Kidney tubule cell (primary cell): ENCODE measurements at regions not wholly inside any gene's neighbourhood (a gene's known extent, or its start where the extent isn't known, plus 50 kb on each side); places are given as distances from the start of the nearest gene placed in this dataset.
A peak's percentile ranks its signal among the peaks of the same experiment; 100 is the strongest.
"Not testable (repeated sequence)": the region's sequence is repeated elsewhere in the genome, so short reads cannot be mapped to it uniquely, and the experiment has no call there.

Experiments used
- DNase-seq: peaks from one replicate; pipeline ENCODE4 v3.0.0-alpha.2; 2018; ENCODE audit warnings: low spot score

DNA sequence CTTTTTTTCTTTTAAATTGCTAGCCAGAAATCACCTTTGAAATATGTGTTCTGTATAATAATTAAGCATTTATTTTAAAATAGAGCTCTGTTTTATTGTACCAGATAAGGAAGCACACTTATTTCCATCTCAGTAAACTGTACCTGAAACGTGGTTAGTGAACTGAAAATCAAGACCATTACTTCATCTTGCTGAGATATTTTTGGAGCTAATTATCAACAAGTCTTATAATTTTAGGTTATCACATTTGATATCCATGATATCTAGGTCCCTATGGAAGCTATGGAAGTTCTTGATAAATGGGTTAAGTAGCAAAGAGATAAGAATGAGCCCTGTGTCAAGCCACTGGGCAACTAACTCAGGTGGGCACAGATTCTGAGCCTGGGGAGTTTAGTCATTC lies 187.2 kb downstream of the NFKBIZ start:
- no peak for DNase-seq

DNA sequence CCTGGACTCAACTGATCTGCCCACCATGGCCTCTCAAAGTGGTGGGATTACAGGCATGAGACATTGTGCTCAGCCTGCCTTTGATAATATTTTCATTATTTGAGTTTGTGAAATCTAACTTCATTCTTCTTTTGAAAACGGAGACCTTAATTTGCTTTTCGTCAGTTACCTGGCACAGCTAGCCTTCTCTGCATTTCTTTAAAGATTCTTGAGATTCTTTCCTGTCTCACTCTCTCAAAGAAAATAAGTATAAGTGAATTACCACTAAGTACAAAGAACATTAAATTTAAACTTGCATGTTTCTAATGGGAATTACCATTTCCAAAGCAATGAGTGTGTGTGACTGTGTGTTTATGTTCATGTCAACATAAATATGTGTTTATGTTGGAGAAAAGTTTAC lies 187.9 kb downstream of the NFKBIZ start:
- no peak for DNase-seq

DNA sequence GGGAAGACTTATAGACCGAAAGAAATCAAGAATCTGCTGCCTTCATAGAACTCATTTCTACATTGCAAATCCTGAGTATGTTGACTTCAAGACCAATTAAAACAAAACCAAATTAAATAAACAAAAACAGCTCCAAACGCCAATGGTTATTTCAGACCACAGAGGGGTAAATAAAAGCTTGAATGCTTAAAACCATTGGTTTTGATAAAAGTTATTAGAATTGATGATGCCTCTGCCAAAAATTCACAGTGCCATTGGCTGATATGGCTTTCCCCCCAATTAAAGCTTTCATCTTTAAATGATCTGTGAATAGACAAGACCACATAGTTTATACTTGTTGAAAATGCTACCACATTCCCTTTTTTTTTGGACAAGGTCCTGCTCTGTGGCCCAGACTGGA lies 188.5 kb downstream of the NFKBIZ start:
- no peak for DNase-seq

DNA sequence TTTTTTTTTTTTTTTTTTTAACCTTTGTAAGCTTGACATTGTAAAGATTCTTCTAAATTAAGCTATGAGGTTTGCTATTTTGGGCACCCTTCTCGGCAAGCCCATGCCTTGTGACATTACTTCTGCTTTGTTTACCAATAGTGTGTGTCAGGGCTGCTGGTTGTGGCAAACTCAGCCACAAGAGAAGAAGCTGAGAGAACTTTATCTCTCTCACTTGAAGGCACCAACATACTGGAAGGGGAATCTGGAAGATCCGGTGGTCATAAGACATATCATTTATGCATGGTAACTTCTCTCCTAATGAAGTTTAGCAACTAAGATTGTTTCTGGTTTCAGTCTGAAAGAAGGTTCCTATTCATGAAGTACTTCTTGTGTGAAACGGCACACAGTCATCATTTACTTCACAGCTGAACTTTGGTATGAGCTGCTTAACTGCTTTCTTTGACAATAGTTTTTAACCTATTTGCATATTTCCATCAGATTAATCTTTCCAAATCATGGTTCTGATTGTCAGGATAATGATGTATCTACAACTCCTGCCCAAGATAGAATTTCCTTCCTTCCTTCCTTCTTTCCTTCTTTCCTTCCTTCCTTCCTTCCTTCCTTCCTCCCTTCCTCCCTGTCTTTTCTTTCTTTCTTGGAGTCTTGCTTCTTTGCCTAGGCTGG lies 189.3 kb downstream of the NFKBIZ start:
- DNase-seq, result no peak

DNA sequence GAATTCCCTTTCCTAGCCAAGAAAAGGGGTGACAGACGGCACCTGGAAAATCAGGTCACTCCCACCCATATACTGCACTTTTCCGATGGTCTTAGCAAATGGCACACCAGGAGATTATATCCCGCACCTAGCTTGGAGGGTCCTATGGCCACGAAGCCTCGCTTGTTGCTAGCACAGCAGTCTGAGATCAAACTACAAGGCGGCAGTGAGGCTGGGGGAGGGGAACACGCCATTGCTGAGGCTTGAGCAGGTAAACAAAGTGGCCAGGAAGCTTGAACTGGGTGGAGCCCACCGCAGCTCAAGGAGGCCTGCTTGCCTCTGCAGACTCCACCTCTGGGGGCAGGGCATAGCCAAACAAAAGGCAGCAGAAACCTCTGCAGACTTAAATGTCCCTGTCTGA lies 190.8 kb downstream of the NFKBIZ start:
- DNase-seq, result not testable (repeated sequence)

DNA sequence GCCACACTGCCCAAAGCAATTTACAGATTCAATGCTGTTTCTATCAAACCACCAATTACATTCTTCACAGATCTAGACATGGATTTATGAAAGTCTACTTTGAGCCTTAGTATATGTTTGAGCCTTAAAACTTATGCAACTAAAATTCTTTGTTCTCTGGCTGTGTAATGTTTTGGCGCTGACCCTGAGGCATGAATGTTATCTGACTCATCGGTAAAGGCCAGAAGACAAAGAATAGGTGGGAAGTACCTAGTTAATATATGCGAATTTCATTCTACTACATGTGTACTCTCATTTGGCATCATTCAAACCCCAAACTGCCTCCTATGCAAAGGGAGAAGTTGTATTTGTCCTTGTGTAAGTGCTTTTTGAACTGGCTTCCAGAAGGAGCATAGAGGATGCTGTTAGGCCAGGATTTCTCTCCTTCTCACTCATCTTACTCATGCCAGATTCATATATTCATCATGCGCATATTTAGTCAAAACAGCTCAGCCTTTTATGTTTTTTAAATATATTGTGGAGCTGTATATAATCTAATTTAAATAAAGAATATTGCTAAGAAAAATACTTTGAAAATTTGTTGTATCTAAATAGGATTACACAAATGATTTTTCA lies 204.2 kb downstream of the NFKBIZ start:
- peak; percentile 88 for DNase-seq

DNA sequence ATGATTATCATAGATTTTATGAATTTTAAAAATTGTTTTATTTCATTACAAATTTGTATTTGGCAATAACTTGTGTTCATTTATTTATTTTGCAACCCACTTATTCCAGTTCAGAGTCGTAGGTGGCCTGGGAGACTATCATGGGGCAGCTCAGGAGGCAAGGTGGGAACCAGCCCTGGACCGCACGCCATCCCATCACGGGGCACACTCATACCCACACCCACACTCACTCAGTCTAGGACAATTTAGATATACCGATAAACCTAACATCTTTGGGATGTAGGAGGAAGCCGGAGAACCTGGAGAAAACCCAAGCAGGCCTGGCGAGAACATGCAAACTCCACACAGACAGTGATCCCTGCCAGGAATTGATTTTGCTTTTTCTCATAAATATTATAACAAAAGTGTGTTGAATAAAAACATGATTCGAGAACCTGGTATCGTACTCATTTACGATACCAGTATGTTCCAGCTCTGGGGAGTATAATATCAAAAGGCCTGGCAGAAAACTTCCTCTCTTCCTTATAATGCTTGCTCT lies 205.3 kb downstream of the NFKBIZ start:
- no peak for DNase-seq

DNA sequence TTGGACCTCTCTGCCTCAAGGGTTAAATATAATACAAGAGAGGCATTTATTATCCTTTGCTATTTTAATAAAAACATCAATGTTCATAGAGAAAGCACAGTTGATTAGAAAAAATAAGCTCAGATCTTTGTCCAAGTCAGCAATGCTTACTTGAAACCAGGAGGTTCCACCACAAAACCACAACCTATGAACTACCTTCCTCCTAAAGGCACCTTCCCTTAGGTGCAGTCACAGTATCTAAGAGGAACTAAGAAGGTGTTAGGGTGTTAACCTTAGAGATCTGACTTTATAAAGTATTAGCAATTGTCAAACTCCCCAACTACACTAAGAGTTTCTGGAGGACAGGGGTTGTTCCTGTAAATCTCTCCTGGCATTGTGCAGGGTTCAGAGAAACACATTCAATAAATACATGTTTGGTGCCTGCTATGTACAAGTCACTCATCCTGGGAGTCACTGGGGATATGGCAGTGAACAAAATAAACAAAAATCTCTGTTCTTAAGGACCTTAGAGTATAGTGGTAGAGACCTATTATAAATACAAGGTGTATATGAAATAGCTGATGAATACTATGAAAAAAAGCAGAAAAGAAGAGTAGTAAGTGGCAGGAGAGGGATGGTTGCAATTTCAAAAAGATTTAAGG lies 208.6 kb downstream of the NFKBIZ start:
- peak; percentile 48 for DNase-seq

DNA sequence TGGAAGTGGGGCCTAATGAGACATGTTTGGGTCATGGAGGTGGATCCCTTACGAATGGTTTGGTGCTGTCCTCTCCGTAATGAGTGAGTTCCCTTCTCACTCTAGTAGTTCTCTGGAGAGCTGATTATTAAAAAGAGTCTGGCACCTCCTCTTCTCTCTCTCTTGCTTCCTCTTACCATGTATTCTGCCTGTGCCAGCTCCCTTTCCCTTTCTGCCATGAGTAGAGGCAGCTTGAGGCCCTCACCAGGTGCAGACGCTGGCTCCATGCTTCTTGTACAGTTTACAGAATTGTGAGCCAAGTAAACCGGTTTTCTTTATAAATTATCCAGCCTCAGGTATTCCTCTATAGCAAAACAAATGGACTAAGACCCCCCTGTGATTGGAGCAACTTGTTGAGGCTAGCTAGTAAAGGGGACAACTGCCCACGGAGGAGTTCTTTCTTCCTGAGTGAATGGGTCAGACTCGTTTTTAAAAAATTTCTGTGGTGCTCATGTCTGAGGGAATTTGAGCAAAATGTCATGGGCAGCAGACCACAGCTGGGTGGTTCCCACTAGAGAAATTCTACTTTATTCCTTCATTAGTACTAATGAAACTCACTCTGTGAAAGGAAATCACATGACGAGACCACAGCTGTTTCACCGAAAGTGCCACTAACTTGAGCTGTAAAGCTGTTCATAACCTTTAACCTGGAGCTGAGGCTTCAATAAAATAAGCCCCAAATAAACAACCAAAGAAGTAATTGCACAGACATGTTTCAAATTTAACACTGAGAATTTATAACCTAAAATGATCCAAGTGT lies 210.0 kb downstream of the NFKBIZ start:
- no peak for DNase-seq

DNA sequence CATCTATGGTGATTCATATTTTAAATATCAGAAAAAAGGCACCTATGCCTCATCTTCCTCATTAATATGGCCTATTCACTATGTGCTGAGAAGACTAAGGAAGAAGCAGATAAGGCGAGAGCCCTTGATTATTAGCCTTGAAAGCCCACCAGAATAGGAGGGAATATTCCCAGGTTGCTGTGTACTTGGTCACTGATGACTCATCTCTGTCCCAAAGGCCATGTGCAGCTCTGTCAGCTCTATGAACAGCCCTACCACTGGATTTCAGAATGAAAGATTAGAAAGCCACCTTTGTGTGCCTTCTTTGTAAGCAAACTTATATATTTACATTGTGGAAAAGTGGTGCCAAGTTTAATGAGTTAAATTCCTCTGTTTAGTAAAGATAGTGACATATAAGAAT lies 211.5 kb downstream of the NFKBIZ start:
- DNase-seq, result peak; percentile 59

DNA sequence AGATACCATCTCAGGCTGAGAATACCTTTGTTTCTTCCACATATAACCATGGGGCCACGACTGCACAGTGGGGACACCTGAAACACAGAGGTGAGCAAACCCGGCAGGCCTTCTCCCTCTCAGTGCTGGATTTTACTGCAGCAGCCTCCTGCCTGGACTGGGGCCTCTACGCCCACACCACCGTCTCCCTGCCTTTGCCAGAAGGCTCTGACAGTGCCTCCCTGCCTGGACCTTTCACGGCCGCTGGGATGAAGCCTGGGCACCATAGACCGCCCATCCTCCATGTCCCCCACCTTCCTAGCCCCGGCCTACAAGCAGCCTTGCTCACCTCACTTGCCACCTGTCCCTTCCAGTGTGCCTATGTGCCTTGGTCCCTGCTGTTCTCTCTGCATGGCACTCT lies 214.3 kb downstream of the NFKBIZ start:
- no peak for DNase-seq

DNA sequence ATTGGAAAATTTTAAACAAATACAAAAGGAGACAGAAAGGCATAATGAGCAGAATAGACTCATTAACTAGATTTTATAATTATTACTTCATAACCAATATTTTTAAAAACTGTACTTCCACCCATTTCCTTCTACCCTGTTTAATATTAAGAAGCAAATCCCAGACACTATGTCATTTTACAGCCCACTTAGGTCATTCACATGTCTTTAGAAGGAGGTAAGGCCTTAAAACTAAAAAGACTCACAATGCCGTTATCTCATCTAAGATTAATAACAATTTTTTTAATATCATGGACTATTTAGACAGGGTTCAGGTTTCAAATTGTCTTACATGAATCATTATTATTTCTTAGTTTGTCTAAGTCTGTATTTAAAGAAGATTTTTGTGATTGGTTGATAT lies 217.2 kb downstream of the NFKBIZ start:
- DNase-seq, result peak; percentile 61

DNA sequence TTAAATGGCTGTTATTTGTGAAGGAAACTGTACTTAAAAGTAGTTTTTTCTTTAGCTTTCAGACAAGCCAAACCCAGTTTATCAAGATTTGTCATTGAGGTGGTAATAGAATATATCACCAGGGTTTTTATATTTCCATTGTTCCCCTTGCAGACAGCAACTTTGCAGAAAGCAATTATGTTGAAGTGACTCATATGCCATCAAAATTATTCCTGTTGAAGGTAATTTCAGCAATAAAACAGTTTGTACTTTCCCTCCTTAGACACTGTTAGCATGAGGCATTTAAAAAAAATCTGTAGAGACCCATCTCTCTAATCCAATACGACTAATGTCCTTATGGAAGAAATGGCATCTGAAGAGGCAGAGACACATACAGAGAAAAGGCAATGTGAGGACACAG lies 219.0 kb downstream of the NFKBIZ start:
- DNase-seq, result peak; percentile 81

DNA sequence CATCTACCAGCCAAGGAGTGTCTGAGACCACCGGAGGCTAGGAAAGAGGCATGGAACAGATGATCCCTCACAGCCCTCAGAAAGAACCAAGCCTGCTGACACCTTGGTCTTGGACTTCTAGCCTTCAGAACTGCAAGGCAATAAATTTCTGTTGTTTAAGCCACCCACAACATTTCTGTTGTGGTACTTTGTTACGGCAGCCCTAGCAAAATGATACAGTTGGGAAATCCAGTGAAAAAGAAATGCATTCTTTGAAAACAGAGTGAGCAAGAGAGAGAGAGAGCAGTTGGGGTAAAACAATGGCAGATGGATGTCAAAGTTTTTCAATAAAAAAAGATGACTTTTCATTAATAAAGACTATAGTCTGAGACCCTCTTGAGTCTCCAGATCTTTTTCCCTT lies 219.4 kb downstream of the NFKBIZ start:
- DNase-seq, result no peak

DNA sequence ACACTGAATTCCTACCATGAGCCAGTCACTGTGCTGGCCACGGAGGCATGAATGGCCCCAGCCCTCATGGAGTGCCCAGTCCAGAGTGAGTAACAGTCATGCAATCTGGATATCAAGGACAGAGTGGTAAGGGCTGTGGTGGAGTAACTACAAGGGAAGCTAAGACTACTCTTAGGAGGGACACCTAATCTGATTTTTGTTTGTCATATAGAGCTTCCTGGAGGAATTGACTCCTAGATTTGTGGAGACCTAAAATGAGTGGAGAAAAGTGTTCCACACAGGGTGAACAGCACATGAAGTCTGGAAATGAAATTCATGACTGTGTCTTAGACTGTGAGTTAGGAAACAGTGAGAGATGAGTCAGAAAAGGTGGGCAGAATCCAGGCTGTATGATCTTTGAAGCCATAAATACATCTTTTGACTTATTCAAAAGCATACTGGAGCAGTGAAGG lies 219.9 kb downstream of the NFKBIZ start:
- DNase-seq, result peak; percentile 81

DNA sequence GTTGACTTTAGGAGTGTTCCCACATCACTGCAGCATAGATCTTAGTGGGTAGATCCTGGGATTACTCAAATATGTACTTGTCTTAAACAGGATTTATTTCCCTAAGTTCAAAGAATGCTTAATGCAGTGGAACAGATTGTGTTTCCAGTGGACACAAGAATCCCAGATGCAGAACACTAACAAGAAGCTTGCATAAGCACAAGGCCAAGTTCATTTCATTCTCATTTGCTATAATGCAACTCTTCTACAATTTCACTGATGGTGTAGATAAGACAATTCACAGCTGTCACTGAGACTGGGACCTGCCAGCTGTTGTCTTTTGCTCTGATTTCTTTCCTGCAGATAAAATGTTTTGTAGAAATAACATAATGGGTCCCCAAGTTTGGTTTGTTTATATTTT lies 225.6 kb downstream of the NFKBIZ start:
- no peak for DNase-seq

DNA sequence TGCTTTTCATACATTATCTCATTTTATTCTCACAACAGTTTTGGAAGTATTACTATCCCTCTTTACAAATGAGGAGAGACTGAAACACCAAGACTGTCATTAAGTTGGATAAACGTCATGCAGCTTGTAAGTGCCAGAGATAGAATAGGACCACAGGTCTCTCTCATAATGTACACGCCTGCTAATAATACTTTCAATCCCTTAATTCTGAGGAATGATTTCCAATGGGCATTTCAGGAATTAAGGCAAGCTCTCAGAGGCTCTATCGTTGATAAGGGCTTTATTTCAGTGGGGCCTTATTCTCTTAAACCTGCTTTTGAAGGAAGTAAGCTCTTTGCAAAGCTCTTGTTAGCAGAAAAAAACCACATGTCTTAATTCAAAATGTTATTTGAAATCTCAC lies 229.1 kb downstream of the NFKBIZ start:
- DNase-seq, result no peak

DNA sequence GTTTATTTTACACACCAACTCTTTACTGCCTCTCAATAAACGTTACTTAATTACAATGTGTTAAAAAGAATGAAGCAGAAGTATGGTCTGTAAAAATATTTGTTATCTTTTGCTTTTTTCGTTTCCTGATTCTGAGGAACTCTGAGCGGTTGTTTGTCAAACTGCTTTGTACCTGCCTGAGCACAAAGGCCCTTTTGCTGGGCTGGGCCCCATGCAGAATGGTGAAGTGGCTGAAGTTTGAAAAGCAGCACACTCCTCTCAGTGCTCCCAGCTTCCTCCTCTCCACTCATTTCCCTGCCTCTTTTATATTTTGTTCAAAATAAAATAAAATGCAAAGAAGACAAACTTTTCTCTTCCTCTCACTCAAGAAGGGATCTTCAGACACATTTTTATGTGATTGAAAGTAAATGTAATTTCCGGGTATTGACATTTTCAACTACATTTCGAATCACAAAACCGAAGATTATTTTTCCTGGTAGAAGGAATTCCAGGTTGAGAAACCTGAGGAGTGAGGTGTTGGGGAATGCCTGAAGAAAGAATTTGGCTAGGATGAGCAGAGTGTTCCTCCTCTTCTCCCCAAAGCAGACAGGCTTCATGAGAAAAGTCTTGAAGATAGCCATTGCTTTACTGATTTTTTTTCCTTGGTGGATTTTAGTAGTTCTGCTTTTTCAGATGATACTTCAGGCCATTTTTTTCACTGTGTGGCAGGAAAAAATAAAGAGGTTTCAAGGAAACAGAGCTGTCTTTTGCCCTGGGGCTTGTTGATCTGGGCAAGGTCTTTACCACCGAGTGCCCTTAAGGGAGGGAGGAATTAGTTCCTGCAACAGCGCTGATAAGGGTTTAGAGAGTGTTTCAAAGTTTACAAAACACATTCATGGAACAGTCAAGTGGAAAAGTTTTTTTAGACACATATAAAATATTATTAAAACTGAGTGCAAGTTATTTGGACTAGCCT lies 229.8 kb downstream of the NFKBIZ start:
- DNase-seq, result no peak

DNA sequence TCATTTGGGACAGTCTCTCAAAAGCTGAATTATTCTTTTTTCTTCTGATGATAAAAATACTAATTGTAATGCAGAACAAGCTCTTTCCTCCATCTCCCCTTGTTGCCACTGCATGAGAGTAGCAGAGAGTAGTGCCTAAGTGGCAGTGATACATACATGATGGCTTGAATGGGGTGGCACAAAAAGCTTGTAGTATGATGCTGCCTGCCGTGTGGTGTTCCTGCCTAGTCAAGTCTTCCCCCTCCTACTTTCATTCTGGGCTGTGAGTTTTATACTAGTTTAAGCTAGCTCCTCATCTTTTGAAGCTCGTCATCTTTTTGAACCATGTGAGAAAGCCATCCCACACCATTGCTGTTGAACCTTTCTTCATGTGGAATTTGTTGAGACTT lies 230.5 kb downstream of the NFKBIZ start:
- DNase-seq, result no peak

DNA sequence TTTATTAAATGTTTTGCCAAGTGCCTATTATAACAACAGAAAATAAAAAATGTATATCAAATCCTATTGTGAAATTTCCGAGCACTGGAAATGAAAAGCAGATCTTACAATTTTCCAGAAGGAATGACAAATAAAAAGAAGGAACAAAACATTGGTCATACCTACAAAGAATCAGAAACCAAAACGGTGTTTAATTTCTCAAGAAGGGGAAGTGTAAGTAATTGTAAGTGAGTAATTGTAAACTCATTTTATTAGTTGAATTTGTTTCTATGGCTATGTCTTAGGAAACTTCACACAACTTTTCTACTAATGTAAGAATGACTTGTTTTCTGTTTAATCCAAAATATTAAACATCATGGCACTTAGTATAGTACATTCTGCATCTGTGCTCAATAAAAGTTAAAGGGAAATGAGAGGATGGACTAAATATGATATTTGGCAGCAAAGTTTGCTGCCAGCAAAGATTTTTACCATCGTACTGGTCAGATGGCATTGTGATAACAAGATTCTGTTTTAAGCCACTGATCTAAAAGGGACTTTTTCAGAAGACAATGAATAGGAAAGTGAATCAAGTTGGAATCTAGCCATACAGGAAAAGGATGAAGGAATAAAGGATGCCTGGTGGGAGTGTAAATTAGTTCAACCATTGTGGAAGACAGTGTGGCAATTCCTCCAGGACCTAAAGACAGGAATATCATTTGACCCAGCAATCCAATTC lies 232.4 kb downstream of the NFKBIZ start:
- DNase-seq, result peak; percentile 36

DNA sequence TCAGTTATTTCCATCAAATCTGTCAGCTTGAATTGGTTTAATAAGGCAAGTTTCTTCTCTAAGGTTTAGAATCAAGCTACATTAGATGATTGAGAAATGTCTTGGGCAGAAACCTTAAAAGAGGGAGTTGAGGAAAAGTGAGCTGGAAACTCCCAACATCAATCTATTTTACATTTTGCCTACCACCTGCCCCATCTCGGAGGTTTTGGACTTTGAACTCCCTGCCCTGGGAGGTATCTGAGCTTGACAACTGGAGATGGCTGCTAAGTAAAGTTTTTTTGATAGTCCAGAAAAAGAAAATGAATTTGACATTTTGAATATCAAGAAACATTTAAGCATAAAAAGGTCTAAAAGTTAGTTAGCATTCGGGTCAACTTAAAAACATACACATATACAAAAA lies 234.2 kb downstream of the NFKBIZ start:
- no peak for DNase-seq
